B cell (primary cell): ENCODE measurements at regions not wholly inside any gene's neighbourhood (a gene's known extent, or its start where the extent isn't known, plus 50 kb on each side); places are given as distances from the start of the nearest gene placed in this dataset. TPM values are rescaled to one million over a fixed set of nuclear protein-coding genes. Genes with fewer than 3 reads are reported as not detected.

Experiments
- ATAC-seq: fragments of 200-7000 bp; cut with Tn5 transposase; one replicate; pipeline ENCODE4 v1.10.0; 2021; ENCODE audit warnings: low read depth, mild to moderate bottlenecking, moderate number of reproducible peaks, moderate library complexity
- CTCF ChIA-PET: fragments of 350-600 bp; sonication (Branson Sonifier 250); formaldehyde crosslinking; loops from one replicate; lab custom pipeline; 2021; ENCODE audit warnings: antibody characterized with exemption, inconsistent platforms; lab: Charles Lee
- POLR2A ChIA-PET: fragments of 350-600 bp; sonication (Branson Sonifier 250); formaldehyde crosslinking; loops from one replicate; lab custom pipeline; 2021; ENCODE audit warnings: antibody characterized with exemption; lab: Charles Lee
- DNase-seq: peaks from one replicate; pipeline ENCODE4 v3.0.0; 2013
- H2AFZ ChIP-seq: 2 replicates; pipeline ENCODE4 v1.6.1; 2012; ENCODE audit warnings: mild to moderate bottlenecking, low read depth, low read length; ENCODE audit not compliant: insufficient read depth, poor library complexity, severe bottlenecking
- H3K27ac ChIP-seq, 2 donors: 1 replicate in 1 of 2; 2 replicates in 1 of 2; pipeline ENCODE4 v1.5.1; 2012 to 2013; ENCODE audit warnings: low read length in 2 of 2, mild to moderate bottlenecking in 2 of 2, moderate library complexity in 1 of 2
- H3K27me3 ChIP-seq, 4 experiments: fragments of 200-600 bp in 1 of 4; sonication (generic) in 1 of 4; replicated peaks in 1 of 4; 1 replicate in 2 of 4; 2 replicates in 2 of 4; pipeline versions ENCODE4 v1.6.1 to v1.7.0; 2013 to 2016; ENCODE audit warnings: low read length in 3 of 4, mild to moderate bottlenecking in 2 of 4, mixed read lengths in 1 of 4, moderate library complexity in 1 of 4; ENCODE audit not compliant: insufficient read depth in 4 of 4, control insufficient read depth in 3 of 4; ENCODE audit errors: control extremely low read depth in 1 of 4
- H3K36me3 ChIP-seq, 2 experiments: replicated peaks in 1 of 2; 1 replicate in 1 of 2; 2 replicates in 1 of 2; pipeline versions ENCODE4 v1.6.1 to v1.7.1; 2013; ENCODE audit warnings: low read length in 1 of 2; ENCODE audit not compliant: insufficient read depth in 2 of 2, control insufficient read depth in 1 of 2; ENCODE audit errors: control extremely low read depth in 1 of 2, extremely low read depth in 1 of 2
- H3K4me1 ChIP-seq, 2 donors: fragments of 200-600 bp in 1 of 2; sonication (generic) in 1 of 2; 1 replicate in 1 of 2; 2 replicates in 1 of 2; pipeline versions ENCODE4 v1.5.1 to v1.6.1; 2013 to 2017; ENCODE audit warnings: low read length in 2 of 2; ENCODE audit not compliant: control insufficient read depth in 2 of 2, insufficient read depth in 2 of 2
- H3K4me2 ChIP-seq: replicated peaks from 2 replicates; pipeline ENCODE3; 2012; ENCODE audit warnings: mild to moderate bottlenecking, low read depth, low read length; ENCODE audit not compliant: poor library complexity, severe bottlenecking
- H3K4me3 ChIP-seq, 5 experiments: fragments of 200-600 bp in 1 of 5; sonication (generic) in 1 of 5; 1 replicate in 3 of 5; 2 replicates in 2 of 5; pipeline versions ENCODE4 v1.5.1 to v1.7.0; 2011 to 2016; ENCODE audit warnings: low read length in 4 of 5, mild to moderate bottlenecking in 4 of 5, low read depth in 2 of 5, control low read depth in 1 of 5, moderate library complexity in 1 of 5; ENCODE audit not compliant: insufficient read depth in 1 of 5; ENCODE audit errors: control extremely low read depth in 1 of 5, extremely low read depth in 1 of 5
- H3K79me2 ChIP-seq: fragments of 200-600 bp; sonication (generic); one replicate; pipeline ENCODE4 v1.6.0; 2016; ENCODE audit warnings: low read length; ENCODE audit not compliant: control insufficient read depth, insufficient read depth
- H3K9ac ChIP-seq: fragments of 200-600 bp; sonication (generic); 2 replicates; pipeline ENCODE4 v1.6.1; 2017; ENCODE audit warnings: mild to moderate bottlenecking, low read length, moderate library complexity
- H3K9me3 ChIP-seq, 3 donors: one replicate each; pipeline versions ENCODE4 v1.6.1 to v1.7.1; 2013; ENCODE audit warnings: low read length in 2 of 3; ENCODE audit not compliant: control insufficient read depth in 2 of 3, insufficient read depth in 1 of 3; ENCODE audit errors: control extremely low read depth in 1 of 3
- H4K20me1 ChIP-seq: 2 replicates; pipeline ENCODE4 v1.6.0; 2012; ENCODE audit warnings: mild to moderate bottlenecking, low read length; ENCODE audit not compliant: insufficient read depth, control insufficient read depth, poor library complexity, severe bottlenecking
- H3K27ac Mint-ChIP-seq: one replicate; pipeline ENCODE4 v1.8.0; 2021; ENCODE audit warnings: mixed read lengths
- H3K27me3 Mint-ChIP-seq: one replicate; pipeline ENCODE4 v1.8.0; 2021; ENCODE audit warnings: mixed read lengths
- H3K4me1 Mint-ChIP-seq: one replicate; pipeline ENCODE4 v1.8.0; 2021; ENCODE audit warnings: mixed read lengths
- H3K4me3 Mint-ChIP-seq: one replicate; pipeline ENCODE4 v1.8.0; 2021; ENCODE audit warnings: mixed read lengths
- H3K9me3 Mint-ChIP-seq: one replicate; pipeline ENCODE4 v1.8.0; 2022; ENCODE audit warnings: mixed read lengths; ENCODE audit not compliant: insufficient read depth
- EZH2 ChIP-seq: IDR thresholded peaks from 2 replicates; pipeline ENCODE4 v1.6.1; 2012; ENCODE audit warnings: borderline replicate concordance, low read depth, mild to moderate bottlenecking, moderate library complexity, low read length; ENCODE audit not compliant: insufficient read depth, poor library complexity, severe bottlenecking
- WGBS: methylation state at CpG from one replicate; pipeline ENCODE4 v1.1.5; 2013; ENCODE audit warnings: missing lambda C conversion rate; ENCODE audit not compliant: insufficient coverage; 5-methylcytosine and 5-hydroxymethylcytosine counted together
- intact Hi-C: fragments of 100-400 bp; cut with micrococcal nuclease; formaldehyde crosslinking; loops from one replicate; pipeline ENCODE4 v1.10.0; 2022
- small RNA-seq: library from RNA; depleted of rRNA; stranded (forward); fragments of <200 nt; gene quantifications from one replicate; pipeline ENCODE3, GENCODE V24; 2012; ENCODE audit warnings: low replicate concordance, low read depth; ENCODE audit not compliant: insufficient read length
- TF ChIP-seq, protein P1 (sequence below): fragments of 200-600 bp; IDR thresholded peaks from one replicate; pipeline ENCODE4 v1.8.0; 2022; ENCODE audit warnings: antibody characterized with exemption, mild to moderate bottlenecking

DNA sequence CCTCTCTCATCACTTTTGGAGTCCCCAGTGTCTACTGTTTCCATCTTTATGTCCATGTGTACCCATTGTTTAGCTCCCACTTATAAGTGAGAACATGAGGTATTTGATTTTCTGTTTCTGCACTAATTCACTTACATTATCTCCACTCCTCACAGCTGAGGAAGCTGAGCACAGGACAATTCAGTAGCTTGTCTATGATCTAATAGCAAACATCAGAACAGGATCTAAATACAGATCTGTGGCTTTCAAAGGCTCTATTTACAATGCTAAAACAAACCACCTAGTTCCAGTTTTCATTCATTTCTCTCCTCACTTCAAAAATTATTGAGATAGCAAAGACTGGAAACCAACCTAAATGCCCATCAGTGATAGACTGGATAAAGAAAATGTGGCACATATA is 52.0 kb upstream of the DDX18 start:
- H3K4me2 ChIP-seq: no peak overlapping the region
- no peaks in the 10 kb centered on the region for H3K4me1 Mint-ChIP-seq
- no peaks in the 10 kb centered on the region for H3K79me2 ChIP-seq
- H4K20me1 ChIP-seq: no peaks in the 10 kb centered on the region
- CTCF ChIA-PET: no interaction called here
- H3K4me1 ChIP-seq: no peaks in the 10 kb centered on the region
- ATAC-seq (no peak), DNase-seq (no peak)
- H3K36me3 ChIP-seq: no peaks in the 10 kb centered on the region
- no peaks in the 10 kb centered on the region for H3K9me3 Mint-ChIP-seq
- no peak overlapping the region for H3K9ac ChIP-seq
- H3K4me3 Mint-ChIP-seq: no peak overlapping the region
- intact Hi-C loops: no loop called here
- H3K27me3 ChIP-seq: no peaks in the 10 kb centered on the region
- no peak overlapping the region for H2AFZ ChIP-seq
- H3K27ac ChIP-seq: no peak overlapping the region
- peaks cover 8% of the 10 kb centered on the region for H3K27me3 Mint-ChIP-seq
- POLR2A ChIA-PET: no interaction called here
- H3K4me3 ChIP-seq: no peak overlapping the region
- no peak overlapping the region for H3K27ac Mint-ChIP-seq
- no peaks in the 10 kb centered on the region for H3K9me3 ChIP-seq
- TF ChIP-seq, protein P1, sequence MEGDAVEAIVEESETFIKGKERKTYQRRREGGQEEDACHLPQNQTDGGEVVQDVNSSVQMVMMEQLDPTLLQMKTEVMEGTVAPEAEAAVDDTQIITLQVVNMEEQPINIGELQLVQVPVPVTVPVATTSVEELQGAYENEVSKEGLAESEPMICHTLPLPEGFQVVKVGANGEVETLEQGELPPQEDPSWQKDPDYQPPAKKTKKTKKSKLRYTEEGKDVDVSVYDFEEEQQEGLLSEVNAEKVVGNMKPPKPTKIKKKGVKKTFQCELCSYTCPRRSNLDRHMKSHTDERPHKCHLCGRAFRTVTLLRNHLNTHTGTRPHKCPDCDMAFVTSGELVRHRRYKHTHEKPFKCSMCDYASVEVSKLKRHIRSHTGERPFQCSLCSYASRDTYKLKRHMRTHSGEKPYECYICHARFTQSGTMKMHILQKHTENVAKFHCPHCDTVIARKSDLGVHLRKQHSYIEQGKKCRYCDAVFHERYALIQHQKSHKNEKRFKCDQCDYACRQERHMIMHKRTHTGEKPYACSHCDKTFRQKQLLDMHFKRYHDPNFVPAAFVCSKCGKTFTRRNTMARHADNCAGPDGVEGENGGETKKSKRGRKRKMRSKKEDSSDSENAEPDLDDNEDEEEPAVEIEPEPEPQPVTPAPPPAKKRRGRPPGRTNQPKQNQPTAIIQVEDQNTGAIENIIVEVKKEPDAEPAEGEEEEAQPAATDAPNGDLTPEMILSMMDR: no peak
- no peak for TF ChIP-seq EZH2

- Histone ChIP-seq H3K9ac (no peak overlapping the region), H3K79me2 (no peaks in the 10 kb centered on the region), H3K9me3 (no peaks in the 10 kb centered on the region), H3K4me1 (no peaks in the 10 kb centered on the region), H2AFZ (no peak overlapping the region), H4K20me1 (no peaks in the 10 kb centered on the region), H3K27me3 (no peaks in the 10 kb centered on the region), H3K27ac (no peak overlapping the region), H3K36me3 (no peaks in the 10 kb centered on the region), H3K4me2 (no peak overlapping the region), H3K4me3 (no peak overlapping the region)
- ChIA-PET CTCF (no interaction called here), POLR2A (no interaction called here)
- ATAC-seq: no peak
- intact Hi-C loops: no loop called here
- H3K4me1 Mint-ChIP-seq: no peaks in the 10 kb centered on the region
- DNase-seq: no peak
- H3K27me3 Mint-ChIP-seq: peaks cover 6% of the 10 kb centered on the region
- 86% methylated on average over 2 of the region's 4 CpGs for WGBS
- TF ChIP-seq, protein P1: no peak
- TF ChIP-seq EZH2: no peak
- H3K4me3 Mint-ChIP-seq: no peak overlapping the region
- no peak overlapping the region for H3K27ac Mint-ChIP-seq
- no peaks in the 10 kb centered on the region for H3K9me3 Mint-ChIP-seq
Measured at GRCh38 chr2:117763804-117764203, 50.7 kb upstream of the DDX18 start.

Small RNA genes lying in the stretch of these regions (small RNA-seq; reads per million reads assigned to genes)
- gene AC104408.1: not detected
- gene RNU7-190P: not detected
